ENCODE measurements at regions not wholly inside any gene's neighbourhood (a gene's known extent, or its start where the extent isn't known, plus 50 kb on each side); places are given as distances from the start of the nearest gene placed in this dataset.
A peak's percentile ranks its signal among the peaks of the same experiment; 100 is the strongest.

GRCh38 chrX:26649534-26649933 is 433.6 kb downstream of the MAGEB5 start:
- TF ChIP-seq CEBPB (IDR thresholded peaks at IDR 0.05) (no peak), YY1 (IDR thresholded peaks at IDR 0.05; ENCODE audit: low read depth) (no peak), RAD21 (IDR thresholded peaks at IDR 0.05; ENCODE audit: low read depth) (peak; percentile 21; the same call in 1 of the 2 replicates), MAX (IDR thresholded peaks at IDR 0.05) (no peak), ZBTB7A (IDR thresholded peaks at IDR 0.05; ENCODE audit: low read depth) (no peak), USF1 (IDR thresholded peaks at IDR 0.05) (no peak), REST (IDR thresholded peaks at IDR 0.05; ENCODE audit: low read depth) (no peak), EP300 (IDR thresholded peaks at IDR 0.05; ENCODE audit: borderline replicate concordance) (no peak), FOXM1 (IDR thresholded peaks at IDR 0.05; ENCODE audit: borderline replicate concordance, low read depth) (no peak)

Measured in Ishikawa (cell line).